Middle frontal gyrus (tissue), 1 donor: ENCODE measurements at regions not wholly inside any gene's neighbourhood (a gene's known extent, or its start where the extent isn't known, plus 50 kb on each side); places are given as distances from the start of the nearest gene placed in this dataset.

Experiments used
- DNase-seq: peaks from one replicate; pipeline ENCODE4 v3.0.0-alpha.2; 2015; ENCODE audit warnings: low spot score; ENCODE audit errors: extremely low spot score

DNA sequence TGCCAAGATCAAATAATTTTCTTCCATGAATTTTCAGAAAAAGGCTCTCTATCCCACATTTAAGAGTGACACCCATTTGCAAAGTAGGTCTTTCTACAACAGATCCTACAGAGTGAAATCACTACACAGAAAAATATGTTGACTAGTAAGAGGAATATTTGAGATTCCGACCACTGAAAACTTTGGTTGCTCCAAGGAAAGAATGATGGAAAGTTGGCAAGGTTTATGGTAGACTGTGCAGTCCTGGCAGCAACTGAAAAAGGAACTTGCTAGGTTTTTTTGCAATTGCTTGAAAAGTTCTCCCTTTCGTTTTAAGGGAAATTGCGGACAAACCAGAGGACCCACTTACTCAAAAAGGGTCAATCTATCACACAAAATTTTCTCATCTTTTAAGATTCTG is 83.1 kb upstream of the TSPAN8 start:
- no peak for DNase-seq

DNA sequence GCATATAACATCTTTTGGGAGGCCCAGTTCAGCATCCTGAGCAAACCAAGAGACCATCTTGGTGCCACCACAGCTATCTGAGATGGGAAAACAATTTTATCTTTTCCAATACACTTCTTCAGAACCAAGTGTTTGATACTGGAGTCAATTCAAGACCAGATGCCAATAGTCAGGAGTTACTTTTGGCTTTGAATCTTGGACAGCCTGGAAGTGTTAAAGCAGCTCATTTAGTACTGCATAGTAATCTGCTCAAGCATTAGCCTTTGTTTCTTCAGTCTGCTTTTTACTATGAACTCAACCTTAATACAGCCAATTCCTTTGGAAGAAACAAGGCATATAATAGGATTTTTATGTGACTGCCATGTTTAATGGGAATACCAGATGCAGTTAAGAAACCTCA is 81.9 kb upstream of the TSPAN8 start:
- no peak for DNase-seq

DNA sequence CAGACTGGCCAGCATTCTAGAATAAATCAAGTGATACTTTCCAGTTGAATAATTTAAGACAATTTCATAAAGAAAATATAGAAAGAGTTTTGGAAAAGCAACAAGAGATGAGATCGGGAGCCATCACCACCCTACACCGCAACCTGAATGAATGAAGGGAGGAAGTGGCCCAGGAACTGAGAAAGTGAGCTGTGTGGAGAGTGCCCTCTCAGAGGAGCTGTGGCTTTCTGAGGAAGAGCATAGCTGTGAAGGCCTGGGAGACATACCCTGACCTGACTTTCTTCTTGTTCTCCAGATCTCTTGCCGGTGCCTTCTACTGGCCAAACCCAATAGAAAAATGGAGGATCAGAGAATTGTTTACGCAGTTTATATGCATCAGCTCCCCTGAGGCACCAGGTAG is 79.3 kb upstream of the TSPAN8 start:
- DNase-seq: no peak

DNA sequence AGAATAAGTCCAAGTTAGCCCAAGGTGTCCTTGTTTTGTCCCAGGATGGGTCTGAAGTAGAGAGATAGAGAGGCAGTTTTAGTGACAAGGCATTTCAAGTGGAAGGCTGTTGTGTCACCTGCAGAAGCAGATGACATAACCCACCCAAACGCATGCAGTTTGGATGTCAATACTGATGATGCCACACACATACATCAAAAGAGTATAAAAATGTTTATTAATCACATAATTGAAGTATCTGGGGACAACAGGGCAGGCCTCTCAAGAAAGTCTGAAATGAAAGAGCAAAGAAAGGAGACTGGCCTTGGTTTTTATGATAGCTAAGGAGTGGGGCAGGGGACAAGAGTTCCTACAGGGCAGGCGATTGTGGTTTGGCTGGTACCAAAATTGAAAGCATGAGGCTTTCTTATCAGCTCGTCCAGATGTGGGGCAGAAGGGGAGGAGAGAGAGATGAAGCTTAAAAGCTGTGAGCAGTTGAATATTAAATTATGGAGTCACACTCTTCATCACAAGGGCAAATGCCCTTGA is 78.4 kb upstream of the TSPAN8 start:
- no peak for DNase-seq

DNA sequence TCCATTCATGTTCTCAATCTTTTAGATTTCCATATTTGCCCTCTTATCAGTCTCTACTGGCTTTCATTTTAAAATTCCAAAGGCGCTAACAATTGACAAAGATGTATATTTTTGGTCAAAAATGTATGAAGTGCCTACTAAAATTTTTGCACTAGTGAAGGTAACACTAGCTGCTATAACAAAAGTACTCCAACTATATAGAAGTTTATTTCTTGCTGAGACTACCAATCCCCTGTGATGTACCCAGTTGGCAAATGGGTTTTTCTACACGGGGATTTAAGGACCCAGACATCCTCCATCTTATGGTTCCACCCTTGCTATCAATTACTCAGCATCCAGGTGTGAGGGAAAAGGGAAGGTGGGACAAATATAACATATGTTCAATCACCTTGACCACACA is 75.3 kb upstream of the TSPAN8 start:
- DNase-seq: no peak

DNA sequence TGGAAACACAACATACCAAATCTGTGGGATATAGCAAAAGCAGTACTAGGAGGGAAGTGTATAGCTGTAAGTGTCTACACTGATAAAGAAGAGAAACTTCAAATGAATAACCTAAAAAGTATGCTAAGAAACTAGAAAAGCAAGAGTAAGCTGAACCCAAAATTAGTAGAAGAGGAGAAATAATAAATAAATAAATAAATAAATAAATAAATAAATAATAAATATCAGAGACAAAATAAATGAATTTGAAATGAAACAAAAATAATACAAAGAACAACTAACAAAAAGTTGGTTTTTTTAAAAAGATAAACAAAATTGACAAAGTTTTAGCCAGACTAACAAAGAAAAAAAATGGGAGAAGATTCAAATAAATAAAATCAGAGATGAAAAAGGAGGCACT is 72.7 kb upstream of the TSPAN8 start:
- DNase-seq: no peak

DNA sequence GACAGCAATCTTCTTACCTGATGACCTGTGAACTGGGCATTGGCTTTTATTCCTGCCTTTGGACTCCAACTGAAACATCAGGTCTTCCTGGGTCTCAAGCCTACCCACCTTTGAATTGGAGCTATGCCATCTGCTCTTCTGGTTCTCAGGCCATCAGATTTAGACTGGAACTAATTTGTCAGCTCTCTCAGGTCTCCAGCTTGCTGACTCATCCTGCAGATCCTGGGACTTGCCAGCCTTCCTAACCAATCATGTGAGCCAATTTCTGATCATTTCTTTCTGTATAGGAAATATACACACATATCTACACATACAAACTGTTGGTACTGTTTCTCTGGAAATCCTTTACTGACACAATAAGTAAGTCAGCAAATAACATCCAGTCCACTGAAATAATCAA is 65.3 kb upstream of the TSPAN8 start:
- DNase-seq: no peak

DNA sequence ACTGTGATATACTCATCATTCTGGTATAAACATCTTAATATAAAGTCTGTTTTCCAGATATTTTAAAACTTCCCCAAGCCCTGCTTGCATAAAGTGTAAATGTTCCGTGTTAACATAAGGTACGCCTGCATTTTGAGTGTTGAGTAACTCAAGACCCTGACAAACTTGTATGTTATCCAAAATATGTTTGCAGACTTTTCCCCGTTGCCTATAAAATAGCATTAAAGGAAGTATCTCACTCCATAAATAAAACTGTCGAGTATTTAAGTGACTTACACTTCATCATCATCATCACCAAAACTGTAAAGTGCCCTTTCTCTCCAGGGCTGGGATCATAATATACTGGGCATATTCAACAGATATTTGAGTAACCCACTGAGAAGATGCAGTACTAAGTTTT is 64.6 kb upstream of the TSPAN8 start:
- DNase-seq: no peak

DNA sequence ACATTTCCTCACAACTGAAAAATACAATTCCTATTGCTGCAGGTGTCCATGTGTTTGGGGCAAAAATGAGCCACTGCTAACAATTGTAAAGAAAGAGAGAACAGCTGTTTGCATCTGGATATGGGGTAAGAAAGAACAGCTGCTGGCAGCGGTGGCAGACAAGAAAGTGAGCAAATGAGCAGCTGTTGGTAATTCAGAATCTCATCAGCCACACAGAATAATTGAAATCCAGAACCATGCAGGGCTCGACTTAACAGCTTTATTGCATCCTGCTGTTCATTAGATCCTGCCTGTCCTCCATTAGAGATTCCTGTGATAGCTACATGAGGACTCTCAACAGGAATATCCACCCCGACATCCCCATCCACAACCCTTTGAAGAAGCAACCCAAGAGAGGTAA is 62.5 kb upstream of the TSPAN8 start:
- no peak for DNase-seq

DNA sequence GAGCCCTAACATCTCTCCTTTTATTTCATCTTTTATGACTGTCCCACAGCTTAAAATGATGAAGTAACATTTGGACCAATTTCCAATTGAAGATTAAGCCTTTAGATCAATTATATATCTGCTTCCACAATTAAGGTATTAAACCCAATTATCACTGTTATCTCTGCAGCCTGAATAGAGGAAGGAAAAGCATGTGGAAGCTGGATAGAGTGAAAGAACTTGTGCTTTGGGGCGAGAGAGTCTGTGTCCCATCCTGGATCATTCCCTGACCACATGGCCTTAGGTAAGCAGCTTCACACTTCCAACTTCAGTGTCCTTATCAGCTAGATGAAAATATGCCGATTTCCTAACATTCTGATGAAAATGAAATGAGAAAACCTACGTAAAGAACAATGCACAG is 61.4 kb upstream of the TSPAN8 start:
- DNase-seq: no peak

DNA sequence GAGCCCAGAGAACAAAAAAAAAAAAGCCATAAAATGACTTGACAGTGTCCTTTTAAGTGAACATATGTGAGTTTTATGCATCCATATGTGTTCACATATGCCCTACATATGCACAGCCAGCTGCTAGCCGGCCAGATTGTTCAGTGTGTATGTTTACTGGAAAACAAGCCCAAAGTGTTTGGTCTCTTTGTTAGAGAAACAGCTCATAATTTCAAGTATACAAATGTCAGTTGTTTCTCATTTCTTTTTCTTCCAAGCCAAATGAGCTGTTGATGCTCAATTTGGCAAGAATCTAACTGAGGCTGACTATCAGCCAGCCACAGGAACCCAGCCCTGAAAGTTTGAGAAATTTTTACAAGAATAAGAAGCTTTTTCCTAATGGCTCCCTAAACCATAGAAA is 60.8 kb upstream of the TSPAN8 start:
- DNase-seq: no peak

DNA sequence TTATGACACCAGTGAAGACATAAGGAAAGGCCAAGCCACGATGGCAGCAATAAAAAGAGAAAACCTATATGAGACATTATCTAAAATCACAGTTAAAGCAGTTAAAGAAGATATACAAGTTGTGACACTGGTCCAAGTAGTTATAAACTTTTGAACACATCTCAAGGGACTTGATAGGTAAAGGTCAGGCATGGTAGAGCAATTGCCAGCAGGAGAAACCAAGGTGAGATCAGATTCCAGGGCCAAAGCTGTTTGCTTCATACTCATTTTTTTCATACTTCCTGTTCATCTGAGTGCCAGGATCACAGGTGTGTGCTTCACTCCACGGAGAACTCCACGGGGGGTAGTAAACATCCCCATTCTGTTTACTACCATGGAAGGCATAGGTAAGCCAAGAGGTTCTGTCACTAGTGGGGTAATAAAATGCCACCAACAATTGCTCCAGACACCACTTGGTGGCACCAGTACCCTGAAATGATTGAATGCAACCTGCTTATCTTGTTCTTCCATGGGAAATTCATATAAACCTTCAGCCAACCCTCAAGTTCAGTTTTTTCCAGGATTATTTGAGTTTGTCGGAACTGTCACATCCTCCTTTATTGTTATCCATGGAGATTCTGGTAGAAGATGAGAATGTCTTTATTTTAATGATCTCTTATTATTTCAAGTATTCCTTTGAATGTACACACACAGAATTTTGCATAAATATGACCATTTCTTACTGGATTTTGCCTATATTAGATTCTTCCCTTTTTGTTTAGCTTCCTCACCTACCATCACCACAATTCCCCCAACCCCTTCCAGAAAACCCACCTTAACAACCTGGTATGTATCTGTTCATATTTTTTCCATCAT is 59.2 kb upstream of the TSPAN8 start:
- DNase-seq: peak; percentile 55

DNA sequence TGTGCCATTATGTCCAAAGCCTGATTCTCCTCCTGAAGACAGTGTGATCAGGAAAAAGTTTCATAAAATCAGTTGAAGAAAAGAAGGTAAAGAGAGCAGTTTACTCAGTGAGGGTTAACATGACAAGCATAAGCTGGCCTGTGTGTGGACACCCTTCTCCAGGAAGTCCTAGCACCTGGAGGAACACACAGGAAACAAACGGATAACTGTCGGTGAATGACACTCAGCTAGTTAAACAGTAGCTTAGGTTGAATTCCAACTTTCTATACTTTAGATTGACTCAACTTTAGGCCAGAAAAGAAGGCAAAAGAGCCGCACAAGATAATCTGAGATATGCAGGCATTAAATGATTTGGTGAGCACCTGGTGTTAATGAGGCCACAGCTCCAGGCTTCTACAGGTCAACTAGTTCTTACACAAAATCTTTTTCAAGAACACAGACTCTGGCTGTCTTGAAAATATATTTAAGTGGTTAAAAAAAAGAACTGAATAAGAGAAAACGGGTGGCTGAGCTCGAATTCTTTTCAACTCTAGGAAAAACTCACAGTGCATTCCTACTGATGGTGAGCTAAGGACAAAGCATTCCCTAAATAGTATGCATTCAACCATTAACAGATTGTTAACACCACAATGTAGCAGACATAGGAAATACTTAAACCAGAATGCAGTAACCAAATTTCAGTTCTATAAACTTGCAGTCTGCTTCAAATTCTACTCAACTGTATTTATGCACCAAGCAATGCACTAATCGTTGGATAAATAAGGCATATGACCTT is 56.9 kb upstream of the TSPAN8 start:
- DNase-seq: no peak

DNA sequence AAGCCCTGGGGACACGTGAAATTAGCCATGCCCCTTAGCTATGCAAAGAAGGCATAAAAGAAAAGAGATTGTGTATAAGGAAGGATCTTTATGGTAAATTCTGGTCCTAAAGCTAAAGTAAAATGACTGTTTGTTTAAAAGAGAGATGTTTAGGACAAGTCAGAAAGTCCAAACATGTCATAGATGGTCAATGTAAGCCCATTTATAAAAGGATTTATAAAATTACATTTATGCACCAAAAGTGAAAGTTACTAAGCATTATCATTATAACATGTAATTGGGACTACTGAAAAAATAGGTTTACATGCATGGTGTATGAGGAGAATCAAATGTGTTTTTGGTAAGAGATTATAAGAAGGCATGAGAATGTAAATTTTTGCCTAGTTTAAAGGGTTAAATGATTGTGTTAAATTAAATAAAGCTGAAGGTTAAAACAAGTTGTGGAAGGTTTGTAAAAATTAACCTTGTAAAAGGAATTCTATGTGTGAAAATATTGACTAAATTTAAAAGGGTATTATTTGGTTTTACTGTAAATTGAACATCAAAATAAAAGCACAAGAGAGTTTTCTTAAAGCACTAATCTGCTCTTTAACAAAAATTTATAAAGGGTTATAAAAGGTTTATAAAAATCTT is 50.4 kb upstream of the TSPAN8 start:
- no peak for DNase-seq
